ENCODE measurements at regions not wholly inside any gene's neighbourhood (a gene's known extent, or its start where the extent isn't known, plus 50 kb on each side); places are given as distances from the start of the nearest gene placed in this dataset.
A peak's percentile ranks its signal among the peaks of the same experiment; 100 is the strongest.

DNA sequence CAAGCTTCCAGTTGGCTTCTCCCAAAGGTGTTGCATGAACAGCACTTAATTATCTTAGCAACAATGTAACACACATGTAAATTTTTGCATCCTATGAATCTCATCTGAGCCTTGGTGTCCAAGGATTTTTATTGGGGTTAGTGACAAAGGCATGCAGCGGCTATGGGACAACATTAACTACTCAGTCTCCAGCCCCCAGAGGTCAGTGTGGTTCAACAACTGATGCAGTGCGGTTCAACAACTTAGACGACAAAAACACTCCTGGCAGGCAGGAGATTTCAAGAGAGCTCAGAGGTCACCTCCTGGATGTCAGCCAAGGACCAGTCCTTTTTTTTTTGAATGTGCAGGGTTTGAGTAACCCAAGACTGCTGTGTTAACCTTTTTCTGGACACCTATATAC, 77.5 kb upstream of the HMCN1 start:
- no peak for DNase-seq (ENCODE audit: low spot score)
- in situ Hi-C loops (cut with MboI; ENCODE audit: low sequenced_read_pairs, unreplicated experiment) = no loop called here
- TF ChIP-seq, protein P1, sequence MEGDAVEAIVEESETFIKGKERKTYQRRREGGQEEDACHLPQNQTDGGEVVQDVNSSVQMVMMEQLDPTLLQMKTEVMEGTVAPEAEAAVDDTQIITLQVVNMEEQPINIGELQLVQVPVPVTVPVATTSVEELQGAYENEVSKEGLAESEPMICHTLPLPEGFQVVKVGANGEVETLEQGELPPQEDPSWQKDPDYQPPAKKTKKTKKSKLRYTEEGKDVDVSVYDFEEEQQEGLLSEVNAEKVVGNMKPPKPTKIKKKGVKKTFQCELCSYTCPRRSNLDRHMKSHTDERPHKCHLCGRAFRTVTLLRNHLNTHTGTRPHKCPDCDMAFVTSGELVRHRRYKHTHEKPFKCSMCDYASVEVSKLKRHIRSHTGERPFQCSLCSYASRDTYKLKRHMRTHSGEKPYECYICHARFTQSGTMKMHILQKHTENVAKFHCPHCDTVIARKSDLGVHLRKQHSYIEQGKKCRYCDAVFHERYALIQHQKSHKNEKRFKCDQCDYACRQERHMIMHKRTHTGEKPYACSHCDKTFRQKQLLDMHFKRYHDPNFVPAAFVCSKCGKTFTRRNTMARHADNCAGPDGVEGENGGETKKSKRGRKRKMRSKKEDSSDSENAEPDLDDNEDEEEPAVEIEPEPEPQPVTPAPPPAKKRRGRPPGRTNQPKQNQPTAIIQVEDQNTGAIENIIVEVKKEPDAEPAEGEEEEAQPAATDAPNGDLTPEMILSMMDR (IDR thresholded peaks at IDR 0.05; ENCODE audit: borderline replicate concordance, control extremely low read depth, extremely low read depth, insufficient read depth, missing control alignments) = no peak

DNA sequence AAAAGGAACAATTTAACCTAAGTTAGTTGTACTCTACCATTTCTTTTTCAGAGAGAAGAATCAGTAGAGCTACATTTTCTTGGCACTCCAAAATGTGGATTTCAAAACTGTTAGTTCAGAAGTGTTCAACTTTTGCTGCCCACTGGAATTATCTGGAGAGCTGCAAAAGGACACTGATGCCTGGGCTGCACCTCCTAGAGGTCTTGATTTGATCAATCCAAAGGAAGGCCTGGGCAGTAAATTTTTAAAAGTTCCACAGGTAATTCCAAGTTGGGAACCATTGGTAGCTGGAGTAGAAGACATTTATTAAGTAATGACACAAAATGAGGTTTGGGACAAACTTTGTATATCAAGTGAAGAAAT, 79.3 kb upstream of the HMCN1 start:
- TF ChIP-seq, protein P1 (IDR thresholded peaks at IDR 0.05; ENCODE audit: borderline replicate concordance, control extremely low read depth, extremely low read depth, insufficient read depth, missing control alignments) = no peak
- in situ Hi-C loops (cut with MboI; ENCODE audit: low sequenced_read_pairs, unreplicated experiment) = no loop called here

DNA sequence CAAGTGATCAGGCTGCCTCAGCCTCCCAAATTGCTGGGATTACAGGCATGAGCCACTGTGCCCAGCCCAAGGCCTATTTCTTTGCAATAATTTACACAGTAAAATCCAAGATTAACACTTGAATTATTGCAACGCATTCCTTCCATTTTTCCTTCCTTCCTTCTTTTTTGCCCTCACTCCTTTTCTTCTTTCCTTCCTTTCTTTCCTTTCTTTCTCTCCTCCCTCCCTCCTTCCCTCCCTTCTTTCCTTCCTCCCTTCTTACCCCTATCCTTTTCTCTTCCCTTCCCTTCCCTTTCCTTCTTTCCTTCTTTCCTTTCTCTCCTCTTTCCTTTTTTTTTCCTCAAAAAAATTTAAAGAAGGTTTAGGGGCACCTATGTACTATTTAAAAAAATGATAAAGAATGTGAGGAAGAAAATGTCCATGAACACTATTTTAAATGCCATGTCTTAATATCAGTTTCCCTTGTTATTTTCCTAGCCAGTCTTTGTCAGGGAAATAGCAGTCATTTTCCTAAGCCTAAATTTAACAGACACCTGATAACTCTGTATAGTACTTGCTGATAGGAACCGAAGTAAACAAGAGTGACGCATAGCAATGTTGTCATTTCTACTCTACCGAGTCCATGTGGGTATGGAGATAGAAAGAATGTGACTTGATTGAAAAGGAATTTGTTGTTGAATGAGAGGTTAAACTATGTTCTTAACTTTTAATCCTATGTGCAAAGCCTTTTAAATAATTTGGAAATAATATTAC, 79.8 kb upstream of the HMCN1 start:
- no peak for DNase-seq (ENCODE audit: low spot score)
- TF ChIP-seq, protein P1 (IDR thresholded peaks at IDR 0.05; ENCODE audit: borderline replicate concordance, control extremely low read depth, extremely low read depth, insufficient read depth, missing control alignments) = no peak
- in situ Hi-C loops (cut with MboI; ENCODE audit: low sequenced_read_pairs, unreplicated experiment) = no loop called here

More for the DNA sequence above, 79.3 kb upstream of the HMCN1 start:
- DNase-seq (ENCODE audit: low spot score) = no peak

DNA sequence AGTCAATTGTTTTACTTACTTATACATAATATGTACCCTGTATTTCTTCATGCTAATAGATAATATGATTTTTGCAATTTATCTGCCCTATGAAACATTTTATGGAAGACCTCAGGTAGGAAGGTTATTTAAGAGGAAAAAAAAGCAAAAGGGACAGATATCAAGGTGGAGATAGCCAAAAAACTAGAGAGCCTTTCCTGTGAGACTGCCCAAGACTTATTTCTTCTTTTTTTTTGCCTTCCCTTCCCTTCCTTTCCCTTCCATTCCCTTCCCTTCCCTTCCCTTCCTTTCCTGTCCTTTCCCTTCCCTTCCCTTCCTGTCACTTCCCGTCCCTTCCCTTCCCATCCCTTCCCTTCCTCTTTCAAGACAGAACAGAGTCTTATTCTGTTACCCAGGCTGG, 80.6 kb upstream of the HMCN1 start:
- TF ChIP-seq, protein P1 (IDR thresholded peaks at IDR 0.05; ENCODE audit: borderline replicate concordance, control extremely low read depth, extremely low read depth, insufficient read depth, missing control alignments) = no peak
- in situ Hi-C loops (cut with MboI; ENCODE audit: low sequenced_read_pairs, unreplicated experiment) = no loop called here
- no peak for DNase-seq (ENCODE audit: low spot score)

DNA sequence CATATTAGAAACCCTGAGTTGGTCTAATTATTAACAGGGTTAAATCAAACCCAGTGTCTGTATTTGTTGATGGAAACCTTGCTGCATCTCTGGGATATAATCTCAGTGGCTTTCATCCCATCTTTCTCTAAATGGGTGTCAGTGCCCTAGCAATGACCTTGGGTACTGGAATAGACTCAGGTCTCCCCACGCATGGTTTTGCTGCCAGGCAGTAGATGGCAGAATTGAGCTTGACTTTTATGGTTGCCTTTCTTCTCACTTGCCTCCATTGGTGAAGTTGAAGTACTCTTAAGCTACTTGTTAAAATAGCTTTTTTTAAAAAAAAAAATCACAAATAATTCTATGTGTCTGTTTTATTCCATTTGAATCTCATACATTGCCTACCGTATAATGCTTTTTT, 81.8 kb upstream of the HMCN1 start:
- in situ Hi-C loops (cut with MboI; ENCODE audit: low sequenced_read_pairs, unreplicated experiment) = no loop called here
- TF ChIP-seq, protein P1 (IDR thresholded peaks at IDR 0.05; ENCODE audit: borderline replicate concordance, control extremely low read depth, extremely low read depth, insufficient read depth, missing control alignments) = peak; percentile 30
- DNase-seq (ENCODE audit: low spot score) = no peak

DNA sequence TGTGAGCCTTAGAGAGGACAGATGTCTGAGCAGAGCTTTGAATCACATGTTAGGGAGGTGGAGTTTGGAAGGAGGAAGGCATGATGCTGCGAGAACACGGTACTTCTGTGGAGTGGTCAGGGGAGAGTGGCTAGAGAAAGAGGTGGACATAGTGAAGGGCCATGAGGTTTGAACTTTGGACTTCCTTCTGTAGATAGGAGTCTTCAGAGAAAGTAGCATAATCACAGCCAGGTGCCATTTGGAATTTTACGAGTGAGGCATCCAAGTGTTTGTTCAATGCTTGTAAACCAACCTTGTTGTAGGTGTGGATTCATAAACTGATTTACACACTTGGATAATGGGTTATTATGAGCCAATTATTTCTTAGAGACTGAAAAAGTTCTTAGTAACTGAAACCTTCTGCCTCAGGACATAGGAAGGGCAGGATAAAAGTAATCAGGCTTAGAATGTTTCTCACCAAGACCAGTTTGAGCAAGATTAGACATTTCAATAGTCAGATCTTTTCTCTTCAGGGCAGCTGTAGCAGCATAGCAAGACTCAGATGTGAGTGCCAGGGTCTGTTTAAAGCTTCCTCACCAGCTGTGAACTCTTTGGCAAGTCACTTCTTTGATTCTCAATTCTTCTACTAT, 83.5 kb upstream of the HMCN1 start:
- TF ChIP-seq, protein P1 (IDR thresholded peaks at IDR 0.05; ENCODE audit: borderline replicate concordance, control extremely low read depth, extremely low read depth, insufficient read depth, missing control alignments) = no peak
- in situ Hi-C loops (cut with MboI; ENCODE audit: low sequenced_read_pairs, unreplicated experiment) = no loop called here
- DNase-seq (ENCODE audit: low spot score) = no peak
